T-helper 9 cell (primary cell): ENCODE measurements at regions not wholly inside any gene's neighbourhood (a gene's known extent, or its start where the extent isn't known, plus 50 kb on each side); places are given as distances from the start of the nearest gene placed in this dataset.
"Not testable (repeated sequence)": the region's sequence is repeated elsewhere in the genome, so short reads cannot be mapped to it uniquely, and the experiment has no call there.

Experiments
- DNase-seq: peaks from one replicate; pipeline ENCODE4 v3.0.0-alpha.2; 2020

DNA sequence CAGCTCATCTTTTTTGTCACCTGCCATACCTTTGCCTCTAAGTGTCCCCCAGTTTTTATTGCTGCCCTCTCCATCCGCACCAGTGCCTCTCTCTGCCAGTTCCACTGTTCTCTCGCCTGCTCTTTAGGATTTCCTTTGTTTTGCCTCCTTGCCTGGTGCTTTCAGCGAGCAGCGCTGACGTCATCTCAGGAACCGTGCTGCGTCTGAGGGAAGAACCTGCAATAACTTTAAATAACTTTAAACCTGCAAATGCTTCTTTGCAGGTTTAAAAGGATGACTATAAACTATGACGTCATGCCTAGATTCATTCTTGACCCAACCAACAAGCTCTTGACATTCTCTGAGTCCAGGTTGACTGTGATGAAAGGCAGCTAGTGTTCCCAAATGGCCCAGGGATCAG is 105.1 kb downstream of the LRRC74B start:
- not testable (repeated sequence) for DNase-seq

GRCh38 chr22:21187841-21188240 is 142.1 kb downstream of the LRRC74B start:
- not testable (repeated sequence) for DNase-seq

DNA sequence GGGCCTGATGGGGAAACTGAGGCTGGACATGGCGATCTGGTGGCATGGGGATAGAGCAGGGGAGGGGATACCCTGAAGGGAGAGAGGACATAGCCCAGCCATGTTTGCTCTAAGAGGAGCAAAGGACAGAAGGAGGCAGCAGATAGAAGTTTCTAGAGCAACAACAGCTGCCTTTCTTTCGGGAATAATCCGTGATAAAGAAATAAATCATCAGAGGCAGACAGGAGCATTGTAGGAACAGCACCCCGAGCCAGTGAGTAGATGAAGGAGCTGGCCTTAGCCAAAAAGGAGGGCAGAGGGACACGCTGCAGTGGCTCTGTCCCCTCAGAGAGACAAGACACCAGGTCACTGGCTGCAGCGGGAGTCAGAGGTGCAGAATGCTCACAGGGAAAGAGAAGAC is 166.3 kb downstream of the LRRC74B start:
- DNase-seq, result not testable (repeated sequence)

DNA sequence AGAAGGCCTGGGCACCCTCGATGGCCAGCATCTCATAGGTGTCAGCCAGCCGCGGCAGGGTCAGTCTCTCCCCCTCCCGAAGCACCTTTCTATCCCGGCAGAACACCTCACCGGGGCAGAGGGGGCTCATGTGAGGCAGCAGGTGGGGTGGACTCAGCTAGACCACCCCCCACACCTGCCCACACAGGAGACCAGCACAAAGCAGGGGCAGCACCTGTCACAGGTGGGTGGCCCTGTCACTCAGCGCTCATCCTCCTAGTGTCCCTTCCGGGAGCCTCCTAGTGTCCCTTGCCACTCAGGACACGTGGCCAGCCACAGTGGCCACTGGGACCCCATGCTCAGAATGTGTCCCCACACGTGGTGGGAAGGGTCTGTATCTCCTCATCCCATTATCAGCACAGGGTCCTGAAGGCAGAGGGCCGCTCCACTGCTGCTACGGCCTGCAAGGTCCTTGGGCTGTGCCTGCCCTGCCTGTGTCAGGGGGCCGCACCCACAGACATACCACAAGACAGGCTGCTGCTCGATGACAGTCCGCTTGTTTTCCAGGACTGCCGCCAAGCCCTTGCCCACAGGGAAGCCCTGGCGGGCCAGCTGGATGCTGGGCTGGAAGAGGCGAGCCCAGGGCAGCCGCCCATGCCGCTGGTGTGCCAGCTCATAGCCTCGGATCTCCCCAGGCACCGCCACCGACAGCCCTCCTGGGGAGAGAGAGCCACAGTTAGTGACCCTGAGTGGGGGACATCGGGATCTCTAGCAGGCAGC is 167.4 kb upstream of the RIMBP3B start:
- not testable (repeated sequence) for DNase-seq

GRCh38 chr22:21224900-21225299 is 158.7 kb upstream of the RIMBP3B start:
- DNase-seq, result not testable (repeated sequence)

DNA sequence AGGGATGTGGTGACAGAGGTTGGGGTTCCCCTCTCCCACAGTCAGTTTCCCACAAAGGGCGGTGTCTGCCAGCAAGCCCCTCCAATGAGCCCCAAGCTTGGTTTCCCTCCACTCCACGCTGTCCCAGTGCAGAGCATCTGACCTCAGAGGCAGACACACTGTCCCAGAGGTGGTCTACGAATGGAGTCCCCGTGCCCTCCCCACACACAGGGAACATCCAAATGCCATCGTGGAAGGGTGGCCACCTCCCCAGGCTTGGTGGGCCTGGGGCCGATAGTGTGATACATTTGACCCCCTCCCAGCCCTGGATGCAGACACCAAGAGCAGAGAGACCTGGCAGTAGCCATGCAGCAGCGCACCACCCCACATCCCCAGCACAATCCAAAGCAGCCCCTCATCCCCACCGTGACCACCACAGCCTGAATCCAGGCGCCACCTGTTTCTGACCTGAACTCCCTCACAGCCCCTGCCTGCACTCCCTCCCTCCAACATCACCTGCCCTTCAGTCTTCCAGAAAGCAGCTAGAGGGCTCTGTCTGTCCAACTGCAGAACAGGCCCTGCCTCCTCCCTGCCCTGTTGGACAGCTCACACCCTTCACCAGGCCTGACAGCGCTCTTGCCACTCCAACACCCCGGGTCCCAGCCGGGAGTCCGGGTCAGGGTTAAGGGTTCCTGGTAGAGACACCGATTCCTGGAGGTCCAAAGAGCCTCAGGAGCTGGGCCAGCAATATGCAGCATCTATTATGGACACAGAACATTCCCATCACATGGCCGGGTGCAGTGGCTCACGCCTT is 156.5 kb upstream of the RIMBP3B start:
- DNase-seq, result not testable (repeated sequence)

DNA sequence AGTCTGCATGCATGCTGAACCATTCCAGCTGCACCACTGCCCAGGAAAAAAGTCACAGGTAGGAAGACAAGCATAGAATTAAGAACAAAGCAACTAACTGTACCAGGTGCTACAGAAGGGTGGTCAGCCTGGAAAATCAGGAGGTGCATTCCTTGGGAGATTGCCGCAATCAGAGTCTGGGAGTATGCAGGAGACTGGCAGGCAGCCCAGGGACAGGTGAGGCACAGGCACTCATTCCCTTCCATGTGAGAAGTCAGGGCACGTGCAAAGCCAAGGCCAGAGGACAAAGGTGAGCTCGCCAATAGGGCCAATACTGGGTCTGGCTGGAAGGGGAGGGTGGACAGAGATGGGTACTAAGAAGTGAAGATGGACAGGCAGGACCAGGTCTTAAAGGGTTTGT is 132.1 kb upstream of the RIMBP3B start:
- not testable (repeated sequence) for DNase-seq

- DNase-seq, result peak; percentile 0
Measured at GRCh38 chr22:21282646-21283045, 100.9 kb upstream of the RIMBP3B start.

DNA sequence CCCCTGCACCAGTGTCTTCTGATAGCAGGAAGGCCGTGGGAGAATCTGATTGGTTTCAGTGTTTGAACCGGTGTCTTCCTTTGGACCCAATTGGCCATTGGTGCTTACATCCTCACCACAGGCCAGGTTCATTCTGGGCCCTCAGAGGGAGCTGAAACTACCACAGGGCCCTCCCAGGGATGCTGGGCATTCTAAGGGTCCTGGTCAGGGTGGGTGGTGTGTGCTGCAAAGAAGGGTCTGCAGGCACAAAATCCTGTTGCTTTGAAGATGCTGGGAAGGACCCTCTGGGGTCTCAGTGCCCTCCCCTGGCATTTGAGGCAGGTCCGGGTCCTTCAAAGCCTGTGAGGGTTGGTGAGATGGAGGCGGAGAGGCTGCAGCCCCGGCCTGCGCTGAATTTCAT is 89.8 kb upstream of the RIMBP3B start:
- DNase-seq, result not testable (repeated sequence)

DNA sequence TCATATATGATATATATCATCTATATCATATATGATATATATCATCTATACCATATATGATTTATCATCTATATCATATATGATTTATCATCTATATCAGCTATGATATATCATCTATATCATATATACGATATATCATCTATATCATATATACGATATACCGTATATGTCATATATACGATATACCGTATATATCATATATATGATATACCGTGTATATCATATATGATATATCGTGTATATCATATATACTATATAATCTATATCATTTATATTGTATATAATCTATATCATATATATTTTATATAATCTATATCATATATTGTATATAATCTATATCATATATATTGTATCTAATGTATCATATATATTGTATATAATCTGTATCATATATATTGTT is 55.9 kb upstream of the RIMBP3B start:
- DNase-seq, result not testable (repeated sequence)
